ENCODE measurements at regions not wholly inside any gene's neighbourhood (a gene's known extent, or its start where the extent isn't known, plus 50 kb on each side); places are given as distances from the start of the nearest gene placed in this dataset.

- TF ChIP-seq CTCF (IDR thresholded peaks at IDR 0.05; ENCODE audit: low read depth, low read length) (no peak), EZH2phosphoT487 (IDR thresholded peaks at IDR 0.05; ENCODE audit: low read depth) (no peak)
Observed at GRCh38 chr2:13581471-13581870, 864.7 kb downstream of the TRIB2 start.

Measured in OCI-LY3 (cell line).